HPDE6-E6E7 (cell line): ENCODE measurements at regions not wholly inside any gene's neighbourhood (a gene's known extent, or its start where the extent isn't known, plus 50 kb on each side); places are given as distances from the start of the nearest gene placed in this dataset.

ENCODE experiments used
- DNase-seq: peaks from one replicate; pipeline ENCODE4 v3.0.0; 2011; ENCODE audit warnings: missing footprints; ENCODE audit errors: extremely low spot score

- no peak for DNase-seq
Observed at GRCh38 chr14:82445810-82446570, 912.3 kb upstream of the SEL1L start.

DNA sequence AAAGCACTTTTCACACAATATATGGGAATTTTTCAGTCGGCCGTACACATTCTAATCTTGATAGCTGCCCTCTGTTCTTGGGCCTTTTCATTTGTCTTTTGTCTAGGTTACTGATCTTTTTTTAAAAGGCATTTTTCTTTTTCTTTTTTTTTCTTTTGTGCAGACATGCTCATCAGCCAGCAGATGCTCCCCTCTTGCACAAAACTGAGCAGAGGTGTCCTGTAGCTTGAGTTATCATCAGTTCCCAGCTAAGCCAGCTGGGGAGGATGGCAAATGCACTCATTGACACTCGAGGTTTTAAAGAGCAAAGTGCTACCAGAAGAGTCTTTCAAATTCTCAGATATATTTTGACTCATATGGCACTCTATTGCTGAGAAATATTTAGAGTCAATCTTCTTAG is 913.9 kb upstream of the SEL1L start:
- DNase-seq: no peak

DNA sequence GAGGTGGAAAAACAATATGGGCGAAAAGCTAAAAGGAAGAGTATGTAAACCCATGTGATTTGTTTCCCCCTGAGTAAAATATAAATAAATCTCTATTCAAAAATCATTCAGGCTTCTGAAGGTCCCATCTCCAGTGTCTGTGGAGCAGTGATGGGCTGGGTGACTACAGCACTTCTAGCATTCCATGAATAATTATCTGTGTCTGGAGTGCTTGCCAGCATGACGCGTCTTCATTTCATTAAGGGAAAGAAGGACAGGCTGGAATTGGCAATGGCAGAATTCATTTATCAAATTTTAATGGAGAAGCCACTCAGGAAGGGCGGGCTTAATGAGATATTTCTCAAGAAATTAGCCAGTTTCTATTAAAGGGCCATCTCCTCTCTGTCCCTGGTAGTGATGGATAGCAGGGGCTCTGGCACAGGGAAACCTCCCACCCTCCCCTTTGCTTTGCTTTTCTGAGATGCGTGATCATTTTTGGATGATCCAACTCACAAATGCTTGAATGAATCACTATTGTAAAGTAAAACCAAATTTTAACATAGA is 916.3 kb upstream of the SEL1L start:
- no peak for DNase-seq

- DNase-seq: no peak
Observed at GRCh38 chr14:82451675-82452074, 918.0 kb upstream of the SEL1L start.

GRCh38 chr14:82482345-82482744 is 948.7 kb upstream of the SEL1L start:
- DNase-seq: no peak

DNA sequence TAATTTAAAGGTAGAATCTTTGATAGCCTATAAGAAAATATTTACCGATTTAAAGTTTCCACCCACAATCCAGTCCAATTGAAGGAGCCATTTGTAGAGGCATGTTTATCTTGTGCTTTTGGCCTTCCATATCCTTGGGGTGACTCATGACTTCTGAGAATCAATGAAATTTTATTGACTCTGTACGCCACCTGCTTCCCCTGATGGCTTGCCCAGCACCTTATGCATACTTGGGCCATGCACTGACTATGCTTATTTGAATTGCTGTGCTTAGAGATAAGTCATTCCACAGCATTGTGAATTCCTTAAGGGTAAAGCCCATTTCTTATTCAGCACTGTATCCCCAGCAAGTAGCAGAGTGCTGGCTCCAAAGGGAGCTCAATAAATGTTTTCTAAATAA is 954.8 kb upstream of the SEL1L start:
- no peak for DNase-seq

- DNase-seq: no peak
Observed at GRCh38 chr14:82490397-82490796, 956.7 kb upstream of the SEL1L start.

GRCh38 chr14:82492157-82492556 is 958.5 kb upstream of the SEL1L start:
- no peak for DNase-seq

DNA sequence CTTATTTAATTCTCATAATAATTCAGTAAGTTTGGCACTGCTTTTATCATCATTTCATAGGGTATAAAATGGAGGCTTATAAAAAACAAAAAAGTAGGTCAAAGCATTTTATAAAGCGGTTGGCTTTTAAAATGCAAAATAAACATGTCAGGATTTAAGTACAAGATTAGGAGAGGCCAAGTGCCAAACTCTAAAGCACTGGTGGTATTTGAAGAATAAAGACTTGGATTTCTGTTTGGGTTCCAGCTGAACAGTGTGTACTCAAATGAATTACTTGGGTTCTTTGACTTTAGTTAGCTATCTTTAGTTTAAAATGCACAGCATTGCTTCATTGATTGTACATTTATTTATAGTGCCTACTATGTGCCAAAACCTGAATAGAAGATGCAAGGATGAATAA is 966.6 kb upstream of the SEL1L start:
- no peak for DNase-seq

DNA sequence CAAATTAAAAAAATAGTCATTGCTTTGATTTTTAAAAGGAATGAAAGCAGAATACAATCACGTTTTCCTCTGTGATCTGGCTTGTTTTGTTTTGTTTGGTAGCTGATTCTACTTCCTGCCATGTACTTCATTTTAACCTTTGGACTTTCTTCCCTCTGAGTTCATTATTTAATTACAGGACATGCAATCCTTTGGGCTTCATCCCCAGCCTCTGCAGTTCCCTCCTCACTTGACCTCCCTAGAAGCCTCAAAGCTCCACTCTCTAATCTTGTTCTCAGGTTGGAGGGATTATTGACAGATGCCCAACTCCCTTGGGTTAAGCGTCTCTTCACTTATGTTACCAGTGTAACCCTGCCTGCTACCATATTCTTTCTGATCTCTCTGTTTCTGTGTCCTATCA is 967.9 kb upstream of the SEL1L start:
- DNase-seq: no peak

DNA sequence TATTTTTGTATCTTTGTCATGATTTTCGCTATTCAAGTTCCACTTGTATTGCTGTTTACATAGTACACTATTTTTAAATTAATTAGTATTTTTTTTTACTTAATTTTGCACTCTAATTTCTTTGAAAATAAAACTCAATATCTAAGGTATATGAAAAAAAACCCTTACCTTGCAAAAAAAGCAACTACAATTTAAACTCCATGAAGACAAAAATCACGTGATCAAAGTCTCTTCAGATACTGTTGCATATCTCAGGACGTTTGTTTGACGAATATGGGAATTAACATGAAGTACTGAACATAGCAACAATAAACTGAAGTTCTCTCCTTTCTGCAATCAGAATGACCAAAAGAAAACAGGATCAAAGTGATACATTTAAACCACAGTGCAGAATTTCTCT is 968.4 kb upstream of the SEL1L start:
- no peak for DNase-seq

- no peak for DNase-seq
Observed at GRCh38 chr14:82504894-82505293, 971.2 kb upstream of the SEL1L start.

GRCh38 chr14:82510007-82510406 is 976.4 kb upstream of the SEL1L start:
- no peak for DNase-seq

DNA sequence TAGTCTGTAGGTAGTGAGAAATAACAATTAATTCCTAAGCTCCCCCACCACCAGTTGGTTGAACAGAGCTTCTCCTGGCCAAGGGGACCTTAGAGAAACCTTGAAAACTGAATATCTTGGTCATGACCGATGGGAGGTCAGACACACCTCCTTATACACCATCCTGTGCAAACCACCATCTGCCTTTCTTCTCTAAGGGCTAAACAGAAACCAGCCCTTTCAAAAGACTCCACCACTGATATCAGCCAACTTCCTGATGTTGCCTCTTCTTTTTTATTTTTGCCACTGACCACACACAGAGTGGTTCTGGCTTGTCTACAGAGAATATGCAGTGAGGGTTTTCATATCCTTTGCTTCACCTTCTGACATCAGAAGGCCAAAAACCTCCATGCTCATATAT is 977.7 kb upstream of the SEL1L start:
- no peak for DNase-seq

- DNase-seq: no peak
Observed at GRCh38 chr14:82520765-82521164, 987.1 kb upstream of the SEL1L start.

- no peak for DNase-seq
Observed at GRCh38 chr14:82521191-82521590, 987.5 kb upstream of the SEL1L start.

- no peak for DNase-seq
Observed at GRCh38 chr14:82528016-82528415, 994.4 kb upstream of the SEL1L start.

DNA sequence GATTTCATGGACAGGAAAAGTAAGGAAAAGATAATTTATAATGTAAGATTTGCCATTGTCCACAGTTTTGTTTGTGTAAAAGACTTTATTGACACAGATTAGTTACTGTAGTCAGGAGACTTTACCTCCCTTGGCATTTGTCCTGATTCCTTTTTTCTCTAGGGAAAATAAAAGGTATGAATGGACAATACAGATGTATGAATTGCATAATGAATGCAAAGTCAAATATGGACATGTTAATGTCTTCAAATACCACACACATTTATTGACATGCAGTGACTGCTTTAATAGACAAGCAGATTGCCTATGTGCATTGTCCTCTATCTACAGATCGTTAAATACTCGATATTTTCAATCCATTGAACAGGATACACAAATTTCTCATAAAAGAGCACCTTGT is 999.7 kb upstream of the SEL1L start:
- DNase-seq: no peak

- no peak for DNase-seq
Observed at GRCh38 chr14:82536566-82536965, 1002.9 kb upstream of the SEL1L start.

DNA sequence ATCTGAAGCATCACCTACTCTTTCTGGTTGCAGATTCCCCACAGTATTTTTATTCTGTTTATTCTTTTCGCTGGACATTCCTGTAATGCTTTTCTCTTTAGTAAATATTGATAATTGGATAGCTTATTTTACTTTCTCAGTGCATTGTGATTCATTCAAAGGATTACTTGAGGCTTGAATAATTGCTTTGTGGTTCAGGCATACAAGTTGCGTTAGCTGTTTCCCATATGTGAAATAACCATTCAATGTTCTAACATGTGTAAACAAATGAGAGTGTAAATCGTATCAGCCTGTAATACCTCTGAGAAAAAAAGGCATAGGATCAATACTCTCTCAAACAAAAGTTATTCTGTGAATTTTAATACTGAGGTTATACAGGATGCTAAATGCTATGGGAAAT is 1004.2 kb upstream of the SEL1L start:
- no peak for DNase-seq

DNA sequence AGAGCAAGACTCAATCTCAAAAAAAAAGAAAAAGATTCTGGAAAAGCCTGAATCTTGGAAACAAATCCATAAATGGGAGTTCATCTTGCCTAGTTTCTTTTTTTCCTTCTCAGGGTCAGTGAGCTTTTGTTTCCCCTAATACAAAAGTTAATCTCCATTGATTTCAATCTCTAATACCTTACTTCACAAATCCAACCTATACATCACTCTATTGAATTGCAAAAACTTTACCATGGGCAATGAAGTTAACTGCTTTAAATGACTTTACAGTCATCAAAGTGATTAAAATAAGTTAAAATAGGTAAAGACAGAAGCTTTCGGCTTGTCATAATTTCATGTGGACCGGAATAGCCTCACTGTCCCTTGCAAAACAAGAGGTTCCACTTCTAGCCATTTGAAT is 1012.7 kb upstream of the SEL1L start:
- no peak for DNase-seq

- no peak for DNase-seq
Observed at GRCh38 chr14:82549306-82549990, 1015.8 kb upstream of the SEL1L start.

GRCh38 chr14:82562881-82563280 is 1029.2 kb upstream of the SEL1L start:
- no peak for DNase-seq
